ENCODE measurements at regions not wholly inside any gene's neighbourhood (a gene's known extent, or its start where the extent isn't known, plus 50 kb on each side); places are given as distances from the start of the nearest gene placed in this dataset.

- DNase-seq: no peak
Observed at GRCh38 chr3:105174017-105174615, 192.6 kb upstream of the ALCAM start.

GRCh38 chr3:105177576-105177975 lies 189.1 kb upstream of the ALCAM start:
- no peak for DNase-seq

GRCh38 chr3:105187344-105187743 lies 179.4 kb upstream of the ALCAM start:
- DNase-seq: no peak

GRCh38 chr3:105195260-105195659 lies 171.4 kb upstream of the ALCAM start:
- no peak for DNase-seq

- DNase-seq: no peak
Observed at GRCh38 chr3:105197863-105198262, 168.8 kb upstream of the ALCAM start.

- DNase-seq: no peak
Observed at GRCh38 chr3:105199217-105199616, 167.5 kb upstream of the ALCAM start.

- DNase-seq: no peak
Observed at GRCh38 chr3:105210141-105210540, 156.6 kb upstream of the ALCAM start.

GRCh38 chr3:105214590-105214989 lies 152.1 kb upstream of the ALCAM start:
- no peak for DNase-seq

- no peak for DNase-seq
Observed at GRCh38 chr3:105222568-105223093, 144.1 kb upstream of the ALCAM start.

- no peak for DNase-seq
Observed at GRCh38 chr3:105223815-105224214, 142.9 kb upstream of the ALCAM start.

- no peak for DNase-seq
Observed at GRCh38 chr3:105228696-105229095, 138.0 kb upstream of the ALCAM start.

GRCh38 chr3:105232553-105232952 lies 134.2 kb upstream of the ALCAM start:
- DNase-seq: no peak

GRCh38 chr3:105233010-105233409 lies 133.7 kb upstream of the ALCAM start:
- no peak for DNase-seq

GRCh38 chr3:105235221-105235620 lies 131.5 kb upstream of the ALCAM start:
- no peak for DNase-seq

- no peak for DNase-seq
Observed at GRCh38 chr3:105235785-105236184, 130.9 kb upstream of the ALCAM start.

- DNase-seq: no peak
Observed at GRCh38 chr3:105238367-105238766, 128.3 kb upstream of the ALCAM start.

- DNase-seq: no peak
Observed at GRCh38 chr3:105243076-105243475, 123.6 kb upstream of the ALCAM start.

GRCh38 chr3:105246536-105246935 lies 120.2 kb upstream of the ALCAM start:
- no peak for DNase-seq

- DNase-seq: no peak
Observed at GRCh38 chr3:105253225-105253624, 113.5 kb upstream of the ALCAM start.

GRCh38 chr3:105254154-105254553 lies 112.6 kb upstream of the ALCAM start:
- DNase-seq: no peak

- no peak for DNase-seq
Observed at GRCh38 chr3:105255350-105255749, 111.4 kb upstream of the ALCAM start.

GRCh38 chr3:105259496-105259895 lies 107.2 kb upstream of the ALCAM start:
- no peak for DNase-seq

- no peak for DNase-seq
Observed at GRCh38 chr3:105260385-105260784, 106.3 kb upstream of the ALCAM start.

- no peak for DNase-seq
Observed at GRCh38 chr3:105274536-105274935, 92.2 kb upstream of the ALCAM start.

- no peak for DNase-seq
Observed at GRCh38 chr3:105274958-105275357, 91.8 kb upstream of the ALCAM start.
